NB4 (cell line): ENCODE measurements at regions not wholly inside any gene's neighbourhood (a gene's known extent, or its start where the extent isn't known, plus 50 kb on each side); places are given as distances from the start of the nearest gene placed in this dataset.
A peak's percentile ranks its signal among the peaks of the same experiment; 100 is the strongest.

Source experiments
- DNase-seq: peaks from one replicate; pipeline ENCODE4 v3.0.0; 2010; ENCODE audit warnings: low read depth
- H3K4me3 ChIP-seq: one replicate; pipeline ENCODE4 v1.5.1; 2011; ENCODE audit warnings: mild to moderate bottlenecking, low read depth, low read length, moderate library complexity
- CTCF ChIP-seq: IDR thresholded peaks from one replicate; pipeline ENCODE4 v1.5.1; 2012; ENCODE audit warnings: low read depth, low read length
- MAX ChIP-seq: IDR thresholded peaks from 2 replicates; pipeline ENCODE4 v1.6.1; 2011; ENCODE audit warnings: low read depth, low read length
- MYC ChIP-seq: IDR thresholded peaks from 2 replicates; pipeline ENCODE4 v1.6.1; 2011; ENCODE audit warnings: low read depth, low read length
- POLR2A ChIP-seq: IDR thresholded peaks from 2 replicates; pipeline ENCODE4 v1.6.1; 2011; ENCODE audit warnings: mild to moderate bottlenecking; ENCODE audit not compliant: insufficient read length; ENCODE audit errors: extremely low read depth

- no peak overlapping the region for H3K4me3 ChIP-seq
- DNase-seq, result no peak
- no peak for TF ChIP-seq MYC
- no peak for TF ChIP-seq POLR2A
Observed at GRCh38 chr16:51950118-51950780, 596.7 kb downstream of the TOX3 start.

GRCh38 chr16:51949282-51949681 lies 597.7 kb downstream of the TOX3 start:
- no peak overlapping the region for H3K4me3 ChIP-seq
- TF ChIP-seq MYC, result no peak
- no peak for TF ChIP-seq POLR2A
- no peak for TF ChIP-seq CTCF
- TF ChIP-seq MAX, result no peak
- no peak for DNase-seq

GRCh38 chr16:51941412-51941811 lies 605.5 kb downstream of the TOX3 start:
- no peak for DNase-seq
- TF ChIP-seq MAX, result no peak
- no peak overlapping the region for H3K4me3 ChIP-seq

- TF ChIP-seq CTCF (no peak), MAX (no peak), MYC (no peak), POLR2A (no peak)
- DNase-seq, result no peak
- H3K4me3 ChIP-seq, result no peak overlapping the region
Observed at GRCh38 chr16:51940183-51940582, 606.8 kb downstream of the TOX3 start.

- no peak for TF ChIP-seq MYC
- no peak for TF ChIP-seq CTCF
- no peak for TF ChIP-seq MAX
- H3K4me3 ChIP-seq, result no peak overlapping the region
- no peak for DNase-seq
Observed at GRCh38 chr16:51939378-51939871, 607.5 kb downstream of the TOX3 start.

GRCh38 chr16:51938861-51939260 lies 608.1 kb downstream of the TOX3 start:
- DNase-seq, result no peak
- no peak for TF ChIP-seq MYC
- TF ChIP-seq MAX, result no peak
- no peak for TF ChIP-seq CTCF
- TF ChIP-seq POLR2A, result no peak
- H3K4me3 ChIP-seq, result no peak overlapping the region

- TF ChIP-seq CTCF (no peak), POLR2A (no peak), MYC (no peak)
- no peak overlapping the region for H3K4me3 ChIP-seq
- peak; percentile 4 for DNase-seq
Observed at GRCh38 chr16:51937771-51938170, 609.2 kb downstream of the TOX3 start.
